ENCODE measurements at regions not wholly inside any gene's neighbourhood (a gene's known extent, or its start where the extent isn't known, plus 50 kb on each side); places are given as distances from the start of the nearest gene placed in this dataset.

DNA sequence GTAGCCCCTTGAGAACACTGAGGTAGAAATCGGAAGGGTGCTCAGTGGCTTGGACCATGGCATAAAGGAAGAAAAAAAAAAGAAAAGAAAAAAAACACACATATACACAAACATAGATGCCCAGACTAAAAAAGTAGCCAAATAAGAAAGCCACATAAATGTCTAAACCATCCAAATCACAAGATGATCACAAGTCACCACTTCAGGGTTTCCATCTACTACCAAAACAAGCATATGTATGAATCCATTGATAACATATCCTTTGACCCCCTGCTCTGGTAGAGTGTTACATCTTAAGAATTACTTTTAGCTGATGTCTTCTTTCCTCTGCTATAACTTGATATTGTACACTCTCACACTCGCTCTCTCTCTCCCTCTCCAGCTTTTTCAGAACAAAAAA, 245.9 kb downstream of the AHR start:
- Histone ChIP-seq H2AFZ (no peak overlapping the region), H3K4me1 (no peaks in the 10 kb centered on the region), H3K27ac (no peak overlapping the region), H3K9ac (no peak overlapping the region), H3K4me3 (ENCODE audit: low read depth, low read length) (no peak overlapping the region), H3K9me3 (ENCODE audit: control insufficient read depth, low read length) (no peaks in the 10 kb centered on the region), H3K79me2 (no peaks in the 10 kb centered on the region), H3K36me3 (ENCODE audit: control insufficient read depth, insufficient read depth, low read length) (no peaks in the 10 kb centered on the region), H3K27me3 (ENCODE audit: control insufficient read depth, insufficient read depth, low read length) (no peaks in the 10 kb centered on the region), H3K4me2 (ENCODE audit: low read length) (no peak overlapping the region)
- TF ChIP-seq, protein P1, sequence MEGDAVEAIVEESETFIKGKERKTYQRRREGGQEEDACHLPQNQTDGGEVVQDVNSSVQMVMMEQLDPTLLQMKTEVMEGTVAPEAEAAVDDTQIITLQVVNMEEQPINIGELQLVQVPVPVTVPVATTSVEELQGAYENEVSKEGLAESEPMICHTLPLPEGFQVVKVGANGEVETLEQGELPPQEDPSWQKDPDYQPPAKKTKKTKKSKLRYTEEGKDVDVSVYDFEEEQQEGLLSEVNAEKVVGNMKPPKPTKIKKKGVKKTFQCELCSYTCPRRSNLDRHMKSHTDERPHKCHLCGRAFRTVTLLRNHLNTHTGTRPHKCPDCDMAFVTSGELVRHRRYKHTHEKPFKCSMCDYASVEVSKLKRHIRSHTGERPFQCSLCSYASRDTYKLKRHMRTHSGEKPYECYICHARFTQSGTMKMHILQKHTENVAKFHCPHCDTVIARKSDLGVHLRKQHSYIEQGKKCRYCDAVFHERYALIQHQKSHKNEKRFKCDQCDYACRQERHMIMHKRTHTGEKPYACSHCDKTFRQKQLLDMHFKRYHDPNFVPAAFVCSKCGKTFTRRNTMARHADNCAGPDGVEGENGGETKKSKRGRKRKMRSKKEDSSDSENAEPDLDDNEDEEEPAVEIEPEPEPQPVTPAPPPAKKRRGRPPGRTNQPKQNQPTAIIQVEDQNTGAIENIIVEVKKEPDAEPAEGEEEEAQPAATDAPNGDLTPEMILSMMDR (IDR thresholded peaks at IDR 0.05), result no peak

DNA sequence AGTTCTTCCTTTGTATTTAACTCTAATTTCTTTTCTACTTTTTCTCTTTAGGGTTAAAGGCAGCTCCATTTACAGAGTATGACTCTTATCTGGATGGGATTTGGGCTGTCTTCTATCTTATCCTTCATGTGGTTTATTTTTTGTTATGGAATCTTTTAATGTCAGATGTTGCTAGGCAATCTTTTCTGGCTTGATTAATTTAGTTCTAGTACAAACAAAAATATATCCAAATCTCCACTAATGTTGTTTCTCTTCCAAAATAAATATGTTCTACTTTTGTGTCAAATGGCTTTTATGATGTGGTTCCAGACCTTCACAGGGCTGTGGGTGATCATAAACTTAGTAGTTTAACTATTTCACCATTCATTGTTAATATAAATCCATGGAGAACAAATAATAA, 246.9 kb downstream of the AHR start:
- Histone ChIP-seq H3K9ac (no peak overlapping the region), H3K27ac (no peak overlapping the region), H3K27me3 (ENCODE audit: control insufficient read depth, insufficient read depth, low read length) (no peaks in the 10 kb centered on the region), H3K4me2 (ENCODE audit: low read length) (no peak overlapping the region), H3K4me3 (ENCODE audit: low read depth, low read length) (no peak overlapping the region), H3K4me1 (no peaks in the 10 kb centered on the region), H3K79me2 (no peaks in the 10 kb centered on the region), H3K9me3 (ENCODE audit: control insufficient read depth, low read length) (no peaks in the 10 kb centered on the region), H2AFZ (no peak overlapping the region), H3K36me3 (ENCODE audit: control insufficient read depth, insufficient read depth, low read length) (no peaks in the 10 kb centered on the region)
- TF ChIP-seq, protein P1 (IDR thresholded peaks at IDR 0.05), result no peak

DNA sequence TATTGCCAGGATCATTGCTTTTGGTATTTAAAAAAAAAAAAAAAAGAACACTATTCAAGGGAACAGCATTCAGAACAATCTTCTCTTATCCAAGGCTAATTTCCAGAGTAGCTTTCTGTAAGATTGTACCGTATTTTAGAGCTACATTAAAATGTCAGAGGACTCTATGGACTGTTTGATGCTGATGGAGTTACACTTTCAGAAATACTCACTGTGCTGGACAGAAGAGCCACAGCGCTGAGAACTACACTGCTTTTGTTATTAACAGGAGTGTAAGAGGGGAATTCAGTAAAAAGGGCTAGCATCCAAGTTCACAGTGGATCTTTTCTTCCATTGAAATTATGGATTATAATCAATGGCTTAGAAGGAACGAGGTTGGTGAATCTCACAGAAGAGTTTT, 247.7 kb downstream of the AHR start:
- no peaks in the 10 kb centered on the region for H3K9me3 ChIP-seq (ENCODE audit: control insufficient read depth, low read length)
- no peaks in the 10 kb centered on the region for H3K36me3 ChIP-seq (ENCODE audit: control insufficient read depth, insufficient read depth, low read length)
- no peak overlapping the region for H2AFZ ChIP-seq
- no peaks in the 10 kb centered on the region for H3K4me1 ChIP-seq
- H3K79me2 ChIP-seq, result no peaks in the 10 kb centered on the region
- no peak overlapping the region for H3K9ac ChIP-seq
- H3K4me3 ChIP-seq (ENCODE audit: low read depth, low read length), result no peak overlapping the region
- TF ChIP-seq, protein P1 (IDR thresholded peaks at IDR 0.05), result no peak
- no peak overlapping the region for H3K27ac ChIP-seq
- no peaks in the 10 kb centered on the region for H3K27me3 ChIP-seq (ENCODE audit: control insufficient read depth, insufficient read depth, low read length)
- no peak overlapping the region for H3K4me2 ChIP-seq (ENCODE audit: low read length)

DNA sequence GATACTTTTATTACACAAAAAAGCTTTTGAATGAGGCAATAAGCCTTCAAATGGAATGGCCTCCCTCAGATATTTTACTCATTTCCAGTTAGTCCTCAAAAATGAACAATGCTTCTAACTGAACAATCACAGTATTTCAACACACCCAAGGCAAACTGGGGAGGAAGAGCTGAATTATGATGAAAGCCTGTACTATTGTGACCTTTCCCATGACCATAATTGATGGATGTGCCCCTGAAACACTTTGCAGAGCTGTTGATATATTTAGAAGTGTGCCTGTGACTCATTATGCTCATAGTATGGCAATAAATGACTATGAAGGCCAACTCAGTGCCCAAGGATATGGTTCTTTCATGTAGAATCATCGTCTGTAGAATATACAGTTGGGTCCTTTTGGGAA, 248.1 kb downstream of the AHR start:
- no peak overlapping the region for H3K27ac ChIP-seq
- TF ChIP-seq, protein P1 (IDR thresholded peaks at IDR 0.05), result no peak
- H3K4me1 ChIP-seq, result no peaks in the 10 kb centered on the region

DNA sequence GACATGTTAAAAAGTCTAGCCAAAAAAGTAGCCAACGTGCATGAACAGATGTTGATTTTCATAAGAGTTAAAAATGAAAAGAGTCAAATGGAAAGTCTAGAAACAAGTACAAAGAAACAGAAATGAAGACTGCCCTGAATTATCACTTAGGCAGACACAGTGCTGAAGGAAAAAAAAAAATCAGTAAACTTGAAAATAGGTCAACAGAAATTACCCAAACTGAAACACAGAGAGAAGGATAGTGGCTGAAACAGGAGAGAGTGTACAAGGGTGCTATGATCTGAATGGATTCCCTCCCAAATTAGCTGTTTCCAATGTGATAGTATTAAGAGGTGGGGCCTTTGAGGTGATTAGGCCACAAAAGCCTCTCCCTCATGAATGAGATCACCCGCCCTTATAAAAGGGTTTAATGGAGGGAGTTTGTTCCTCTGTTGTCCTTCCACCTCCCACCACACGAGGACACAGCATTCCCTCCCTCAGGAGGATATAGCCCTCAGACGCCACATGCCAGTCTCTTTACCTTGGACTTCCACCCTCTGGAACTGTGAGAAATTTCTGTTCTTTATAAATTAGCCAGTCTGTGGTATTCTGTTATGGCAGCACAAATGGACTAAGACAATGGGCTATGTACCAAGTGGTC, 249.7 kb downstream of the AHR start:
- H3K27ac ChIP-seq, result no peak overlapping the region
- H3K9me3 ChIP-seq (ENCODE audit: control insufficient read depth, low read length), result no peaks in the 10 kb centered on the region
- H3K79me2 ChIP-seq, result no peaks in the 10 kb centered on the region
- H2AFZ ChIP-seq, result no peak overlapping the region
- H3K4me1 ChIP-seq, result no peaks in the 10 kb centered on the region
- H3K27me3 ChIP-seq (ENCODE audit: control insufficient read depth, insufficient read depth, low read length), result no peaks in the 10 kb centered on the region
- no peak overlapping the region for H3K9ac ChIP-seq
- H3K36me3 ChIP-seq (ENCODE audit: control insufficient read depth, insufficient read depth, low read length), result no peaks in the 10 kb centered on the region
- no peak overlapping the region for H3K4me2 ChIP-seq (ENCODE audit: low read length)
- no peak overlapping the region for H3K4me3 ChIP-seq (ENCODE audit: low read depth, low read length)
- TF ChIP-seq, protein P1 (IDR thresholded peaks at IDR 0.05), result no peak

More for the DNA sequence above, 248.1 kb downstream of the AHR start:
- H3K4me3 ChIP-seq (ENCODE audit: low read depth, low read length), result no peak overlapping the region
- H2AFZ ChIP-seq, result no peak overlapping the region
- H3K27me3 ChIP-seq (ENCODE audit: control insufficient read depth, insufficient read depth, low read length), result no peaks in the 10 kb centered on the region
- H3K4me2 ChIP-seq (ENCODE audit: low read length), result no peak overlapping the region
- no peaks in the 10 kb centered on the region for H3K9me3 ChIP-seq (ENCODE audit: control insufficient read depth, low read length)
- H3K9ac ChIP-seq, result no peak overlapping the region
- H3K36me3 ChIP-seq (ENCODE audit: control insufficient read depth, insufficient read depth, low read length), result no peaks in the 10 kb centered on the region
- no peaks in the 10 kb centered on the region for H3K79me2 ChIP-seq
